HG03108 (cell line): ENCODE measurements at regions not wholly inside any gene's neighbourhood (a gene's known extent, or its start where the extent isn't known, plus 50 kb on each side); places are given as distances from the start of the nearest gene placed in this dataset.

Experiments
- ATAC-seq: cut with Tn5 transposase; IDR thresholded peaks from one replicate; pipeline ENCODE4 v1.9.1; 2021; ENCODE audit warnings: moderate library complexity; ENCODE audit not compliant: unreplicated experiment

DNA sequence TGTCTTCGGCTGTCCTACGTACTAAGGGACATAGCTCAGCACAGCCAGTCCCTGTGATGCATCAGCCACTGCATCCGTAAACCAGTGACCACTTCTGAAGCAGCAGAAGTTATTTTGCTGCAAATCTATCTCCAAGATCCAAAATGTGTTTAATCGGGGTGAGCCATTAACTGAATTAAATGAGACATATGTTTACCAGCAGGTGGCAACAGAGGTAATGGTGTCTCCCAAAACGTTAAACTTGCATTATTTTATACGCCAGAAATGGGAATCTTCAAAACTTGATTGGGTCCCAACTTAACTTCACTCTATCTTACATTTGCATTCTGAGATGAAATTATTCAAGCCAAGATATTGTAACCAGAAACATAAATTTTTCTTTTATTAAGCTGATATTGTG, 75.3 kb upstream of the BOC start:
- no peak for ATAC-seq

DNA sequence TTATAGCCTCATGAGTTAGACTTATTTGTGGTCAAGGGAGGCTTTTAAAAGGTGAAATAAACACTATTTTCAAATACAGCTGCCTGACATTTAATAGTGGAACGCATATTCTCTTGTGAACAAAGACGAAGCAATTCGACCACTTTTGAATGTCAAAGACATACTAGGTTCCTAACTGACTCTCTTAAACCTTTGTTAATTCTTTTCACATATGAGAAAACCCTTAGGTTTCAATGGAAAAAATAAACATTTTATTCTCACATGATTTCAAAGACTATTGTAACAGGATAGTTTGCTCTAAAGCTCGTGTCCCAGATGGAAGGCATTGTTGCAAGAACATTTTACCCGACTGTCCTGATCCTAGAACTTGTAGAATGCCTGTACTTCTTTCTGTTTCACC, 74.8 kb upstream of the BOC start:
- ATAC-seq = no peak

DNA sequence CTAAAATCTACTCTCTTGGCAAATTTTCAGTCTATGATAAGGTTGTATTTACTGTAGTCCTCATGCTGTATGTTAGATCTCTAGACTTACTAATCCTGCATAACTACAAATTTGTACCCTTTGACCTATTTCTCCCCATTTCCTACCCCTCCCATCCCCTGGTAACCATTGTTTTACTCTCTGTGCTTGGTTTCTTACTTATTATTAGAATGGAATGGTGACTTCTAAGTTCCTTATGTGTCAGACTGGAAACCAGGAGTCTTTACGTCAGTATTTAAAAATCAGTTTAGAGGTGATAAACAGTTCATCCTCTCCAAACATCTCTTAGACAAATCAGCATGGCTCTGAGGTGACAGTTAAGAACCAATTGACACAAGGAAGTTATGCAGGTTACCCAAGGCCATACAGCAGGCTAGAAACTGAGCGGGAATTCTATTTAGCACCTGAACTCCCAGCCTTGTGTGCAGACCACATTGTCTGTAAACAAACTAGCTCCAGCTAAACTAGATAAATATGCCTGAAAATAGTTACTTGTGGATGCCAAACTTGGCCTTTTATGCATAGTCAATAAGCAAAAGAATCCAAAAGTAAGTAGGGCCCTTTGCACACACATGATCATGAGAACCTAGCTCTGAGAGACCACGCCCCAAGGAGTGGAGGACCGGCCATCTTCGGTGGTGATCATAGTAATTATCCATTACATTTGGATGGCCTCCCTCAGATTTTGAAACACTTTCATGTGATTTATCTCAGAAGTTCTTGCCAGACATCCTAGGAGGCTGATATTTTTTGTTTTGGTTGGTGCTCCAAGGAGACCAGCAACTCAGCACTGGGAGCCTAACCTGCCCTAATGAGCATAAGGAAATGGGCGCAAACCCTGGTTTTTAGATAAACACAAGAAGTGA, 72.3 kb upstream of the BOC start:
- no peak for ATAC-seq

DNA sequence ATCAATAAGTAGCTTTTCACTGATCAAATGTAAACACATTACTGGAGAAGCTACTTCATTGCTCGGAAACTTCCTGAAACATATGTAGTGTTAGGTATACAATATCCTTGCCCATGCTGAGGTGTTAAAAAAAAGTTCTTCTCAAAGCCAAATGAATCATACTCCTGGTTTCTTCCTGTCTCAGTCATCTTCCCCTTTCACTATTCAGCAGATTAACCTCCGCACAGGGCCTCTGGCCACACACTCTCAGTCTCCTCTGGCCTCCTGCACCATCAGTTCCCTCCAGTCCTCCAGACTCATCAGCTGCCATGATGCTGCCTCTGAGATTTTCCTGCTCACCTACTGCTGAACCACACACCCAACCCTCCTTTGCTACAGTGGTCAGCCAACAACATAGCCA, 70.5 kb upstream of the BOC start:
- no peak for ATAC-seq

DNA sequence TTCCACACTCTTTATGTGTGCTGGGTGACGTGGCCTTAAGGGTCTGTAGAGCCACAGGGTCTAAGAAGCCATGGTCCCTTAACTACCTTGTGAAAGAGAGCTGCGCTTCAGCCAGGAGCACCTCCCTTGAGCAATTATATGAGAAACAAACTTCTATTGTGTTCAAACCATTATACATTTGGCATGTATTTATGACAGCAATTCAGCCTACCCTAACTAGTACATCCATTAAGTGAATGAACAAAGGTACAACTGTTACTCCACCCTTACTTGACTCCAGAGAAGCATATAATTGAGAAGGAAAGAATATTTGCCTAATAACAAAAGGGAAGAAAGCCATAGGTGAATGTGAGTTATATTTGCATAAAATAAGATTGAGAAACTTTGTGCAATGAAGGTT, 69.8 kb upstream of the BOC start:
- ATAC-seq = no peak

DNA sequence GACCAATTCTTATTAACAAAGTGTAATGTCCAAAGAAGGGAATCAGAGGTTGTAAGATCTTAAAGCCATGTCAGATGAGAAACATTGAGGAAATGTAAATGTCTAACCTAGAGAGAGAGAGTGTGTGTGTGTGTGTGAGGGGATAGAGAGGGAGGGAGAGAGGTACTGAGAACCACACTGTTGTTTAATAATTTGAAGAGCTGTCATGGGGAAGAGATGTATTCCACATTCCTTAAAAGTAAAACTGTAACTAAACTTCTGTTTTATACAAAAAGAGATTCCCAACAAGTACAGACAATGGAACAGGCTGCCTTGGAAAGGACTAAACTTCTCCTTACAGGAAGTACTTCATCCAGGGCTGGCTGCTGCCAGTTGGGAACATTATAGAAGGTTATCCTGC, 68.9 kb upstream of the BOC start:
- no peak for ATAC-seq

DNA sequence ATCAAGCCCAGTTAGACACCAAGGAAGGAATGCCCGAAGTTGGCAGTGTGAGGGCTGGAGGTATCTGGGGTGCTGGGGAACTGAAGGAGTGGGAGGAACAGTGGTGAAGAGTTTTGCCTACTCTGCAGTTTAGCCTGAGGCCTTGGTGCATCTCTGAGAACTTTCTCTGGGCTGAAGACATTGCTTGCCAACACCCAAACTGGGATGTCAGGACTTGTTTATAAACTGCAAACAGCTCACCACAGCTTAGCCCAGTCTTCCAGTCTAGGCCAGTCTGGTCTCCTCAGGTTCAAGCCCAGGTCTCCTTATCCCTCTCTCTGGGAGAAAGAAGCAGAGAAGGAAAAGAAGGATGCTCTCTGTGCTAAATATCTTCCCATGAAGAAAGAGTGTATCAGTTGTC, 68.0 kb upstream of the BOC start:
- no peak for ATAC-seq

DNA sequence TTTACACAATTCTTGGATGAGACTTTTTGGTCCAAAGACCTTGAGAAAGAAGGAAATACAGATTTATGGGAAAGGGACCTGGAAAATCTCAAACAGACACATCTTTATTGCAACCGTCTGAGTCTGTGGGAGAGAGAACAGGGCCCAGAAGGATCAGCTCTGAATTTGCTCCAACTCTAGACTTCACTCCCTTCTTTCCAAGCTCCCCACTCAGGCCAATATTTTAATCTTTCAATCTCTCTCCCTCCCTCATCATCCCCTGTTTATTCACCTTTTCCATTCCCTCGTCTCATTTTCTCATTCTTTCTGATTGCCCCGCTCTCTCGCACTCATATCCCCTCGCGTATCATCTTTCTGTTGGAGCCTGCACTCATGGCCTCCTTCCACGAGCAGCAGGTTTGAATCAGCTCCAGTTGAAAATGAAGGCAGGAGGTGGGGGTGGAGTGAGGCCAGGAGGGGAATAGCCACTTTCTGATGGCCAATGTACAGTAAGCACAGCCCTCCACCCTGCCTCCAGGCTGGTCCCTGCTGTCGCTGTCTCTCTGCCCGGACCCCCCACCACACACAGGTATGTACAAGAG, 63.6 kb upstream of the BOC start:
- no peak for ATAC-seq

DNA sequence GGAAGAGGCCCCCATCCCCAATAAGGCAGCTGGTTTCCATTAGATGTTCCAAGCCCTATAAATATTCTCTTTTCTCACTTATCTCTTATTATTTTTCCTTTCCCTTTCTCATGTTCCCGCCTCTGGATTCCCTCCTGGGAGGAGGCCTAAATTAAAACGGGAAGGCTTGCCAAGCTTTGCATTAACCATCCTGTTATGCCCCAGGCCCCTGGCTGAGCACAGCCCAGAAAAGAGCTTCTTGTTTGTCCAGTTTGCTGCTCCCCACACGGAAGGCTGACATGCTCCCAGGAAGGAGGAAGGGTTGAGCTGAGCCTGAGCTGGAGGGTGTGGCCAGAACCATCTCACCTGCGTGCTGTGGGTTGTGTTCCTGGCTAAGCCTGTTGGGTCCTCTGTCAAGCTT, 63.1 kb upstream of the BOC start:
- ATAC-seq = no peak

DNA sequence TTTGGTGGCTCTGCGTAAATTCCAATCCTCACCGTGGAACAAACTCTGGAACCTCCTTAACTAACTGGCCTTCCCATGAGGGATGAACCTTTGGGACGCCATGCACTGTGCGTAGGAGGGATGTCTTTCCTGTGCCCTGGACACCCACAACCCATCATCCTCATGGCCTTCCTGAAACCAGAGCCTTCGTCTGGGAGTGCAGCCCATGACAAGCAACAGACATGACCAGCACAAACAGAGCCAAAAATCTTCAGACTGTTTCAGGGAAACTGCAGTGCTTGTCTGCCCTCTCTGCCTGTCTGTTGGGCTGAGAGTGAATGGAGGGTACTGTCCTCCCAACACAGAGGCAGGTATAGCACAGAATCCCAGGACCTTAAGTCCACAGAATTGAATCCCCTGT, 61.1 kb upstream of the BOC start:
- ATAC-seq = no peak

DNA sequence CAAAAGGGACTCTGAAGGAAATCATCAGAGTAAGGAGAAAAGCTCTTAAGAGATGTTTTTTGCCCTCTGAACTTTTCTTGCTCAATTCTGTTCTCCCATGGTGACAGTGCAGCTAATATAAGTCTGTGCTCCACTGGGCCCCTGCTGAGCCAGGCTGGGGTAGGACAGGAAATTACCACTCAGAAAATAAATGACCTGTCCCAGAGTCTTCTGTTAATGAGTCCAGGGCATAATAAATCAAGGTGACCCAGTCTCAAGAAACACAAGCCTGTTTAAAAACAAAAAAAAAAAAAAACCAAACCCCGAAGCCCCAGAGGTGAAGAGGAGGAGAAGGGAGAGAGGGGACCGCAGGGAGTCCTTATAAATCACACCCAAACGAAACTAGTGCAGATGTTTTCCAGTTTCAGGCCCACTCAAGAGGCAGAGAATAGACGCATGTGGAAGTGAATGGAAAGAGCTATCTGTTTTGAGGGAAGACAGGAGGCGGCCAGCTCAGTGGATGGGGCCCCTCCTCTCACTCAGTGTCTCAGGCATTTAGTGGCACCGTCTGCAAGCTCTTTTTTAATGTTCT, 59.8 kb upstream of the BOC start:
- no peak for ATAC-seq

DNA sequence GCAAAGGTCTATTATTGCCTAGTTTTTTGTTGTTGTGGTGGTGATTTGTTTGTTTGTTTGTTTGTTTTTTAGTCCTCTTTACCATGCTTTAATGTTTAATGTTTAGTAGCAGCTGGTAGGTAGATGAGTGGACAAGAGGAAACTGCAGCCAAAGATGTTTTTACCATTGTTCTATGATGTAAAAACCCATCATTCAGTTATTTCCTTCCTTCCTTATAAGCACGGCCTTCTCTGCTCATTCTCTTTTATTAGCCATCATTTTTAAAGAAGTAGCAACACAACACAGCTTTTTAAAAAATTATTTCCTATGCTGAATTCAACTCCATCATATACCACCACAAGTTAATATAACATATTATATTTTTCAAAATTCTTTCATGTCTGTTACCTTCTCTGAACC, 58.5 kb upstream of the BOC start:
- no peak for ATAC-seq

DNA sequence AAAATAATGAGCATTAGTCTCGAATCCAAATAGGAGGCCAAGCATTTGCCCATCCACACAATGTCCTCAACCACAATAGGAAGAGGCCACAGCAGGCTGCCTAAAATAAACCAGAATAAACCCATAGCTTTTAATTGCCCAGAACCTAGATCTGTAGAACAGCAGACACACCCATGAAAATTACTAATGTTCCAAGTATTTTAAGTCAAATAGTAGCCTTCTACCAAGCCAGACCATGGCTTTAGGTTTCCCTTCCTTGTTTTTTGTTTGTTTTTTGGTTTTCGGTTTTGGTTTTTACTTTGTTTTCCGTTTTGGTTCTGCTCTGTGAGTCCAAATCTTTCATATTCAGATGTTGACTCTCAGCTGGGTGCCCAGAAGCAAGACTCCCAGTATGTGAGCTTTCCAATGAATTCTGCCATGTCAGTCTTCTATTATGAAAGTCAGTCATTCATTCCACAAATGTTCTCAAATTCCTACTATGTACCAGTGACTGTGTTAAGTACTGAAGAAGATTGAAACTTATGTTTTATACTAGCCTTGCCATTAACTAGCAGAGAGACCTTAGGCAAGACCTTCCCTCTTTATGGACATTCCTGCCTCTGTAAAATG, 57.8 kb upstream of the BOC start:
- ATAC-seq = no peak

DNA sequence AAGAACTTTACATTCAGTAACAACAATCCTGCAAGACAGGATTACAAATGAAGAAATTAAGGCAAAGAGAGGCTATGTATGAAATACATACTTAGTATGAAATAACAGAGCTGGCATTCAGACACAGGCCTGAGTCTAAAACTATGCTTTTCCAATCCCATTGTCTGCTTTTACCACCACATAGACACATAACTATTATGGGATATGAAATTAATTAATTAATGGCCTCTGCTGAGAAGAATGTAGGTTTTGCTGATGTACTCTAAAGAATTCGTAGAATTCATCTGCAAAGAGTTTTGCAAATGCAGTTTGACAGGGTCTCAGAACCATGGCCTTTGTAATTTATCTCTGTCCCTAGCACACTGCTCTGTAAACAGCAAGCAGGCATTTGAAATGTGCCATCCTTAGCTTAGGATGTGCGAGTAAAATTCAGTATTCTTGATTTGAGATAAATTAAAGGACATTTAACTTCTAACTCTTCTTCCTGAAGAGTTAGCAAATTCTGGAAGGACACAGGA, 54.5 kb upstream of the BOC start:
- ATAC-seq = no peak

DNA sequence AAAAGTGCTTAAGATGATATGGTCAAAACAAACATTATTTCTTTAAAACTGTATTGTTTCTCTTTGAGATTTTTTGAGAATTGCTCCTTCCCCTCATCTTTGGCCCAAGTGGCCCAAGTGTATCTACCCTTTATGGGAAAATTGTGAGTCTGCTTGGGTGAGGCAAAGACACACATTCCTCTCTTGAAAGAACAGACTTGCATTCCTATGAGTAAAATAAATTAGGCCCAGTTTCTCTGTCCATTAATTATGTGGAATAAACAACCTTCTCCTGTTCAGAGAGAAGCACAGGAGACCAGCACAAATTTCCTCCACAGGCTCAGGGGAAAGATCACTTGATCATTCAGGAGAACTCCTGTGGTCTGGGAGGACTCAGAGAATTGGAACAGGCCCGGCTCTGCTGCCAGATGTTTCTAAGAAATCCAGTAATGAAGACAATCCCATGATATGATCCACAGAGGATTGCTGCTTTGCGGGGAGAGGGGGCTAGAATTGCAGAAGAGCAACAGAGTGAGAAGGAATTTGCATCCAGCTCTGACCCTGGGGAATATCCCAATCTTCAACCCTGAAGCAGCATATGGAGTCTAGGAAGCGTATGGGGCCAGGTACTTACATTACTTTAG, 53.8 kb upstream of the BOC start:
- ATAC-seq = no peak

DNA sequence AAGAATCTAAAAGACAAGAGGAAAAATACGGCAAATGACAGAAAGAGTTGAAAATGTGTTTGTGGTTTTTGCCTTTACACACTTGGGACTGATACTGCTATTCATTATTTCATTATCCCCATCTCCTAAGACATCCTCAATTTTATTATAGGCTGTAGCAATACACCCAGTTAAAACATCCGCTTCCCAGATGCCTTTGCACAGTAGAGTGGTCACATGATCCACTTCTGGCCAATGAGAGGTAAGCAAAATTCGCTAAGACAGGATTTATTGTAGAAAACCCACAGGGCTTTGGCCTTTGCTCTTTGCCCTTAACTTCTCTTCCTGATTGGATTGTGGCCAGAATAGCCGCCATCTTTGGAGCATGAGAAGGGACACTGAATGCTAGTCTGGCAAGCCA, 53.2 kb upstream of the BOC start:
- ATAC-seq = no peak
